Skeletal muscle cell (primary cell): ENCODE measurements at regions not wholly inside any gene's neighbourhood (a gene's known extent, or its start where the extent isn't known, plus 50 kb on each side); places are given as distances from the start of the nearest gene placed in this dataset.

Experiments used
- DNase-seq: peaks from one replicate; pipeline ENCODE4 v3.0.0-alpha.2; 2010; ENCODE audit warnings: low read depth
- H3K4me3 ChIP-seq: 2 replicates; pipeline ENCODE4 v1.5.1; 2011; ENCODE audit warnings: low read depth, mild to moderate bottlenecking, control low read depth, low read length, moderate library complexity

GRCh38 chr2:104344306-104344705 lies 509.6 kb upstream of the POU3F3 start:
- no peak for DNase-seq
- no peak overlapping the region for H3K4me3 ChIP-seq

- no peak for DNase-seq
- H3K4me3 ChIP-seq = no peak overlapping the region
Measured at GRCh38 chr2:104344985-104345384, 508.9 kb upstream of the POU3F3 start.

GRCh38 chr2:104358122-104358521 lies 495.8 kb upstream of the POU3F3 start:
- DNase-seq = no peak

GRCh38 chr2:104361414-104361813 lies 492.5 kb upstream of the POU3F3 start:
- H3K4me3 ChIP-seq = no peak overlapping the region
- no peak for DNase-seq

More at GRCh38 chr2:104358122-104358521, 495.8 kb upstream of the POU3F3 start:
- no peak overlapping the region for H3K4me3 ChIP-seq

- H3K4me3 ChIP-seq = no peak overlapping the region
- DNase-seq = no peak
Measured at GRCh38 chr2:104368089-104368488, 485.8 kb upstream of the POU3F3 start.

GRCh38 chr2:104371087-104371781 lies 482.7 kb upstream of the POU3F3 start:
- no peak for DNase-seq
- H3K4me3 ChIP-seq = no peak overlapping the region

- H3K4me3 ChIP-seq = no peak overlapping the region
- DNase-seq = no peak
Measured at GRCh38 chr2:104375206-104375605, 478.7 kb upstream of the POU3F3 start.

- peak overlapping the region; percentile 7 for H3K4me3 ChIP-seq
- no peak for DNase-seq
Measured at GRCh38 chr2:104378853-104379374, 475.0 kb upstream of the POU3F3 start.

- DNase-seq = no peak
- no peak overlapping the region for H3K4me3 ChIP-seq
Measured at GRCh38 chr2:104384961-104385360, 469.0 kb upstream of the POU3F3 start.

GRCh38 chr2:104385743-104386142 lies 468.2 kb upstream of the POU3F3 start:
- no peak overlapping the region for H3K4me3 ChIP-seq
- DNase-seq = no peak

- no peak for DNase-seq
Measured at GRCh38 chr2:104388296-104388695, 465.6 kb upstream of the POU3F3 start.

GRCh38 chr2:104402825-104403224 lies 451.1 kb upstream of the POU3F3 start:
- no peak overlapping the region for H3K4me3 ChIP-seq

More at GRCh38 chr2:104388296-104388695, 465.6 kb upstream of the POU3F3 start:
- no peak overlapping the region for H3K4me3 ChIP-seq

GRCh38 chr2:104404526-104404925 lies 449.4 kb upstream of the POU3F3 start:
- H3K4me3 ChIP-seq = no peak overlapping the region

More at GRCh38 chr2:104402825-104403224, 451.1 kb upstream of the POU3F3 start:
- no peak for DNase-seq

GRCh38 chr2:104405623-104406022 lies 448.3 kb upstream of the POU3F3 start:
- no peak overlapping the region for H3K4me3 ChIP-seq
- no peak for DNase-seq

More at GRCh38 chr2:104404526-104404925, 449.4 kb upstream of the POU3F3 start:
- DNase-seq = no peak

GRCh38 chr2:104406261-104406726 lies 447.6 kb upstream of the POU3F3 start:
- H3K4me3 ChIP-seq = no peak overlapping the region
- DNase-seq = no peak

- no peak overlapping the region for H3K4me3 ChIP-seq
- no peak for DNase-seq
Measured at GRCh38 chr2:104407641-104408040, 446.3 kb upstream of the POU3F3 start.

GRCh38 chr2:104408266-104408665 lies 445.6 kb upstream of the POU3F3 start:
- no peak overlapping the region for H3K4me3 ChIP-seq
- no peak for DNase-seq

- no peak overlapping the region for H3K4me3 ChIP-seq
- DNase-seq = no peak
Measured at GRCh38 chr2:104410136-104410535, 443.8 kb upstream of the POU3F3 start.

GRCh38 chr2:104412384-104412783 lies 441.5 kb upstream of the POU3F3 start:
- no peak for DNase-seq

GRCh38 chr2:104413890-104414289 lies 440.0 kb upstream of the POU3F3 start:
- no peak overlapping the region for H3K4me3 ChIP-seq
- no peak for DNase-seq

More at GRCh38 chr2:104412384-104412783, 441.5 kb upstream of the POU3F3 start:
- no peak overlapping the region for H3K4me3 ChIP-seq

- DNase-seq = no peak
- H3K4me3 ChIP-seq = no peak overlapping the region
Measured at GRCh38 chr2:104415284-104415683, 438.6 kb upstream of the POU3F3 start.
